HG03354 (cell line): ENCODE measurements at regions not wholly inside any gene's neighbourhood (a gene's known extent, or its start where the extent isn't known, plus 50 kb on each side); places are given as distances from the start of the nearest gene placed in this dataset.

Source experiments
- ATAC-seq: cut with Tn5 transposase; IDR thresholded peaks from one replicate; pipeline ENCODE4 v1.9.1; 2021; ENCODE audit warnings: mild to moderate bottlenecking; ENCODE audit not compliant: unreplicated experiment, poor library complexity, severe bottlenecking

- no peak for ATAC-seq
Measured at GRCh38 chr2:58957188-58957840, 716.2 kb upstream of the FANCL start.

GRCh38 chr2:58954880-58955385, 713.8 kb upstream of the FANCL start:
- no peak for ATAC-seq

GRCh38 chr2:58951722-58952121, 710.6 kb upstream of the FANCL start:
- no peak for ATAC-seq

- no peak for ATAC-seq
Measured at GRCh38 chr2:58950795-58951462, 709.8 kb upstream of the FANCL start.

GRCh38 chr2:58939388-58939787, 698.3 kb upstream of the FANCL start:
- ATAC-seq, result no peak

- no peak for ATAC-seq
Measured at GRCh38 chr2:58938988-58939387, 697.9 kb upstream of the FANCL start.

GRCh38 chr2:58932801-58933200, 691.7 kb upstream of the FANCL start:
- ATAC-seq, result no peak

GRCh38 chr2:58930537-58930936, 689.4 kb upstream of the FANCL start:
- no peak for ATAC-seq

- no peak for ATAC-seq
Measured at GRCh38 chr2:58928973-58929372, 687.8 kb upstream of the FANCL start.

GRCh38 chr2:58928391-58928790, 687.3 kb upstream of the FANCL start:
- no peak for ATAC-seq

GRCh38 chr2:58926112-58926511, 685.0 kb upstream of the FANCL start:
- ATAC-seq, result no peak

- no peak for ATAC-seq
Measured at GRCh38 chr2:58925676-58926081, 684.6 kb upstream of the FANCL start.

GRCh38 chr2:58923869-58924268, 682.7 kb upstream of the FANCL start:
- no peak for ATAC-seq

GRCh38 chr2:58922245-58922644, 681.1 kb upstream of the FANCL start:
- ATAC-seq, result no peak

- ATAC-seq, result no peak
Measured at GRCh38 chr2:58921676-58922075, 680.6 kb upstream of the FANCL start.

- no peak for ATAC-seq
Measured at GRCh38 chr2:58920001-58920400, 678.9 kb upstream of the FANCL start.

- ATAC-seq, result no peak
Measured at GRCh38 chr2:58919316-58919715, 678.2 kb upstream of the FANCL start.

GRCh38 chr2:58918141-58918540, 677.0 kb upstream of the FANCL start:
- no peak for ATAC-seq

- no peak for ATAC-seq
Measured at GRCh38 chr2:58917596-58917995, 676.5 kb upstream of the FANCL start.

GRCh38 chr2:58916063-58916462, 674.9 kb upstream of the FANCL start:
- no peak for ATAC-seq

- no peak for ATAC-seq
Measured at GRCh38 chr2:58914733-58915505, 673.8 kb upstream of the FANCL start.
